ENCODE measurements at regions not wholly inside any gene's neighbourhood (a gene's known extent, or its start where the extent isn't known, plus 50 kb on each side); places are given as distances from the start of the nearest gene placed in this dataset.

DNA sequence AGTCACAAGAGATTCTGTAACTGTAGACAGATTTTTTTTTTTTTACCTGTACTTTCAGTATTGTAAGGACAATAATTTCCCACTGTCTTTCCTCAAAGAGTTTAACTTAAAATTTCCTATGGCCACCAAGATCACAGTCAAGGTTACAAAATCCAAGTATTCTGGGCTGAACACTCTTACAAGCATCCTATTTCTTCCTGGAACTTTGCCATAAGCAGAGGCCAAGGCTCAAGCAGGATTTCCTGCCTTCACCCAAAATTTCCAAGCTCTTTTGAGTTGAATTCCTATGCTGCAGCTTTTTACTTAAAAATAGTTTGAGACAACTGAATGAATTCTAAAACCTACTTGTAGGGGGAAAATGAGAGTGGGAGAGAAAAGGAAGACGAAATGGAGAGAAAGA lies 299.4 kb downstream of the ZNF516 start:
- DNase-seq (ENCODE audit: low spot score) = no peak

DNA sequence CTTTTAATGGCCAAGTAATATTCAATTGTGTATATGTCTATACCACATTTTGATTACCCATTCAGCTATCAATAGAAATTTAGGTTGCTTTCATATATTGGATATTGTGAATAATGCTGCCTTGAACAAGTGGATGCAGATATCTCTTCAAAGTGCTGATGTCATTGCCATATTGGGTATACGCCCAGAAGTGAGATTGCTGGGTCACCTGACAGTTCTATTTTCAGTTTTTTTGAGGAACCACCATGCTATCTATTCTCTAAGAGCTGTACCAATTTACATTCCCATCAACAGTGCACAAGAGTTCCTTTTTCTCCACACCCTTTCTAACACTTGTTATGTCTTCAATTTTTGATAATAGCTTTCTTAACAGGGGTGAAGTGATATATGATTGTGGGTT lies 306.9 kb downstream of the ZNF516 start:
- no peak for DNase-seq (ENCODE audit: low spot score)

GRCh38 chr18:76179257-76179656 lies 315.8 kb downstream of the ZNF516 start:
- no peak for DNase-seq (ENCODE audit: low spot score)

DNA sequence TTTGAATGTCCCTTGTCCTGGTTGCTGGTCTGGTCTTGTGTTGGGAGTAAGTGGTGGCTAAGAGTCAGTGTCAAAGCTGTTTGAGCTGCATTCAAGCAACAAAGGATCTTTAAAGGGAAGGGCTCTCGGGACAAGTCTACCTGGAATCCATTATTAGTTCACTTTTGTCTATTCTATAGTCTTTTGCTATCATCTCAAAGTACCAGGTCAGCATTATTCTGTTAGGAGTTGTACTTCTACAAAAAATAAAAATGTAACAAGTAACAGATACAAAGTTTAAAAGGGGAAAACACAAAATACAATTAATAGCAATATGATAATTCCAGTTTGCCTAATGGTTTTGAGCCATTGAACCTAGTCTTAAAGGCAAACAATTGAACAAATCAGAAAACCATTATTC lies 317.9 kb downstream of the ZNF516 start:
- DNase-seq (ENCODE audit: low spot score) = no peak

DNA sequence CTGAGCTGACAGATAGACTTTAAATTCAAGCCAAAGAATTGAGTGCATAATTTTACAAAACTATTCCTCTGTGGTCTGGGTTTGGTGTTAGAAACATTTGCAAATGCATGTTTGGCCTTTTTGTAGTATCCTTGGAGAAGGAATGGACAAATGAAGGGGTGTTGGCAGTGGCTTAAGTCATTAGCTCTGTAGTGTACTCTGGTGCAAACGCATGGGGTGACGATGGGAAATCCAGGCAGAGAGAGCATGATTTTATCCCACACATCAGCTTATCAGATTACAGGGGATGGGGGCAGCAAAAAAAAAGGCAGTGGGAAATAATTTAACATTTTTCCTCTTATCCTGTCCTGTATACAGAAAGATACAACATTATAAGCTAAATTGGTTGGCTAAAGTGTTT lies 320.6 kb downstream of the ZNF516 start:
- no peak for DNase-seq (ENCODE audit: low spot score)

DNA sequence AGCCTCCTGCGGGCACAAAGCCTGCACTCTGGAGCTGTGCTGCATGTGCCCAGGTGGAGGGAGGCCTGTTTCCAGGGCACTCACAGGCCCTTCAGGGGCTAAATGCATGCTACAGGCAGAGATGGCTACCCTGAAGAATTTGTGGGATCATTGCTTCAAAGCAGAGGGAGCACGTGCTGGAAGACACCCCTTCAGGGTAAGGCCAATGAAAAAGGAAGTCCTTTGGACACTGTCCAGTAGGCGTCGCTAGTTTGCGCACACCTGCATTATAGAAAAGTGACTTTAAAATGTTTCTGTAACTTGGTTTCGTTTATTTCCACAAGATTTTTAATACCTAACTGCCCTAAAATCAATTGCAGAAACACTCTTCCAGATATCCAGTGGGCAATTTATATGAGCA lies 325.3 kb downstream of the ZNF516 start:
- no peak for DNase-seq (ENCODE audit: low spot score)

DNA sequence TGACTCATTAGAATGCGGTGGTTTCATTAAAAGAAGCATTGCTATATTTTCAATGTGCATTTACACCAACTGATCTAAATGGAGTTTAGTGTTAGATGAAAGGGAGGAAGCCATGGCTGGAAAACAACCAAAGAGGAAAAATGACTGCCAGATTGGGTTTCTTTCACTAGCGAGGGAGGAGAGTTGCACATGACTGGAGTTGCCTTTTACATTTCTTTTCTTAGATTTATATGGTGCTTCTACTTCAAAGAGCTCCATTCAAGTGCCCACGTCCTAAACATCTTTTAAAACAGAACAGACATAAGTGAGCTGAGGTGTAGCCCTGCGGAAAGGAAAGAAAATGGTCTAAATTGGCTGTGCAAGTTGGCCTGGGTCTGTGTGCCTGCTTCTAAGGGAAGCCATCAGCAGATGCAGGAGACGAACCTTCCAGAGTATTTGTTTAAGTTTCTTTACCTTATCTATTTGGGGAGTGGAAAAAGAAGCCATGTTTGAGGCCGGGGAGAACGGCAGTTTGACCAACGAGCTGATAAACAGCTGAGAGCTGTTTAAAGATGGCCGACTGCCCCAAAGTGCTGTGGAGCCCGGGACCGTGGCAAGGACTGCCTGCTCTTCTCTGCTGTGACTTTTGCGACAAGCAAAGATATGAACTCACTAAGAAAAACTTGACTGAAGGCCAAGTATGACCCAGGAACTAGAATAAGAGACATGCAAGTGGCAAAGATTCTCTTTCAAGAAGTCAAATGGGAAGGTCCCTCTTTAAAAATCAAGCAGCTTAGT lies 327.0 kb downstream of the ZNF516 start:
- no peak for DNase-seq (ENCODE audit: low spot score)

- no peak for DNase-seq (ENCODE audit: low spot score)
These were observed 327.6 kb downstream of the ZNF516 start for GRCh38 chr18:76167410-76167809.

- DNase-seq (ENCODE audit: low spot score) = no peak
These were observed 332.2 kb downstream of the ZNF516 start for GRCh38 chr18:76162886-76163285.

DNA sequence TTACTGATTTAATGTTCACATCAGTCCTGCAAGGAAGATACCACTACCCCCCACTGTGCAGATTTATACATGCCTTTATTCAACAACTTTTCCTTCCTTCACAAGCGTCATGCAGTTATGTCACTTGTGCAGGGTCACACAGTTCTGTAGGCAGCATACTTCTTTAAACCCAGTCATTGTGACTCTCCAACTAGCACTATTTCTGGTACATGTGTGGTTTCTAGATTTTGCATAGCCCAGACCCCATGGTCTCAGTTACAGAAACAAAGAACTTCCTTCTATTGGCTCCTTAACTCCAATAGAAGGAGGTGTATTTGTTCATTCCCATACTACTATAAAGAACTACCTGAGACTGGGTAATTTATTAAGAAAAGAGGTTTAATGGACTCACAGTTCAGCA lies 333.1 kb downstream of the ZNF516 start:
- no peak for DNase-seq (ENCODE audit: low spot score)

GRCh38 chr18:76153691-76154090 lies 341.4 kb downstream of the ZNF516 start:
- no peak for DNase-seq (ENCODE audit: low spot score)

DNA sequence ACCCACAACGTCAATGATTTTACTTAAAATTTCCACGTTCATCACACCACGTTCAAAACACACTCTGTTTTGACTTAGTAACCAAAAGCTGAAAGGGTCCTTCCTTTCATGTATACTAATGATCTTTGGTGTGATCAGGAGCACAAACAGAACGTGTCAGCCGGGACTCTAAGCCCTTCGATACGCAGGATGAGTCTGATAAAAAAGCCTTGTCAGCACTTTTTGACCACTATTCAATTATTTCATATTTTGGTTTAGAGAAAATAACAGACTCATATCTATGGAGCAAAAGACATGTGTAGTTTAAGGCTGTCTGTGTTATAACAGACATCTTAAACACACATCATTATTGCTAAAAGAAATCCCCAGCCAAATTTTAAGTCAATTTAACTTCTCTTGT lies 345.3 kb downstream of the ZNF516 start:
- DNase-seq (ENCODE audit: low spot score) = no peak

- no peak for DNase-seq (ENCODE audit: low spot score)
These were observed 345.8 kb downstream of the ZNF516 start for GRCh38 chr18:76149284-76149683.

GRCh38 chr18:76145521-76146376 lies 349.3 kb downstream of the ZNF516 start:
- no peak for DNase-seq (ENCODE audit: low spot score)

DNA sequence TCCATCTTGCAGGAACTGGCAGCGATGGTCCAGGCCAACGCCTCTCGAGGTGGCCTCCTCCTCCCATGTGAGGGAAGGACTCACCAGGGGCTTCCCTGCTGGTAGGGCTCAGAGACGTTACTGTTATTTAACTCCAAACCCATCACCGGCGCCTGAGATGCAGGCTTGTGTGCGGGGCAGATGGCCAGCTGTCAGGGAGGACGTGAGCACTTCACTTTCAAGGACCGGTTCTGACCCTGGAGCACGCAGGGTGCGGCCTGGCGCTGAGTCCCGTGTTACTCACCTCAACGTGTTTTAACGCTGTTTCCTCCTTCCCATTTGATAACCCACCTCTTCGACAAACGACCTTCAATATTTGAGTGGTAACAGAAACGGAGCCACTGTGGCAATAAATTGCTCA lies 350.2 kb downstream of the ZNF516 start:
- DNase-seq (ENCODE audit: low spot score) = no peak

- no peak for DNase-seq (ENCODE audit: low spot score)
These were observed 352.4 kb downstream of the ZNF516 start for GRCh38 chr18:76142611-76143010.

GRCh38 chr18:76139844-76140243 lies 355.2 kb downstream of the ZNF516 start:
- DNase-seq (ENCODE audit: low spot score) = no peak

GRCh38 chr18:76137216-76137615 lies 357.8 kb downstream of the ZNF516 start:
- DNase-seq (ENCODE audit: low spot score) = no peak

DNA sequence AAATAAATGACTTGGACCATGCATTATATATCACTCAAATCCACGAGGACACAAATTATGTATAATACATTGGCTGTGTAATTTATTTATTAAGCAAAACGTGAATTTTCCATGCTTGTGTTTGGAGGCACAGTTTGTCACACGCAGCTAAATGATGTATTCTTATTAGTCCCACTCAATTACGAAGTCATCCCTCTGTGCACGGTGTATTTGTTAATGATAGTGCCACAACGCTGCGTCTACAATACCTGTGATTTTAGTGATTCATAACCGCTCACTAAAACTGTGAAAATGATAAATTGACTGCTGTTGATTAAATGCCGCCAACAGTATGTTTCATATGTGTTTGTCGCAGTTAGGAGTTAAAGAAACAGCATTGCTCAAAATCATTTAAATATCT lies 358.3 kb downstream of the ZNF516 start:
- no peak for DNase-seq (ENCODE audit: low spot score)

- DNase-seq (ENCODE audit: low spot score) = no peak
These were observed 360.4 kb downstream of the ZNF516 start for GRCh38 chr18:76134628-76135027.

GRCh38 chr18:76133873-76134272 lies 361.2 kb downstream of the ZNF516 start:
- no peak for DNase-seq (ENCODE audit: low spot score)

DNA sequence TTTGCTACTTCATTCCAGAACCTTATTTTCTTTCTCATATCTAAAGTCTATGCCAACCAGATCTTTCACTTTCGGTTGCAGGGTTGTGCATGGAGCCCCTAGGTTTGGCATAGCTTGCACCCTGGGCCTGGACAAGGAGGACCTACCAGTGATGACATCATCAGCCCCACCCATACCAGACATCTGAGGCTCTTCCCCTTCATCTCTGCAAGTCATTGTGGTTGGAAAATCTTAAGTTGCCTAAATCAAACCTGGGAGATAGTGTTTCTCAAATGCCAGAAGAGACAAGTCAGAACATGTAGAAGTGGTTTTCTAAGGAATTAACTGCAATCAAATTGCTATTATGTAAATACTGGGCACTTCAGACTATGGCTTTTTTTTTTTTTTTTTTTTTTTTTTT lies 363.3 kb downstream of the ZNF516 start:
- DNase-seq (ENCODE audit: low spot score) = no peak

DNA sequence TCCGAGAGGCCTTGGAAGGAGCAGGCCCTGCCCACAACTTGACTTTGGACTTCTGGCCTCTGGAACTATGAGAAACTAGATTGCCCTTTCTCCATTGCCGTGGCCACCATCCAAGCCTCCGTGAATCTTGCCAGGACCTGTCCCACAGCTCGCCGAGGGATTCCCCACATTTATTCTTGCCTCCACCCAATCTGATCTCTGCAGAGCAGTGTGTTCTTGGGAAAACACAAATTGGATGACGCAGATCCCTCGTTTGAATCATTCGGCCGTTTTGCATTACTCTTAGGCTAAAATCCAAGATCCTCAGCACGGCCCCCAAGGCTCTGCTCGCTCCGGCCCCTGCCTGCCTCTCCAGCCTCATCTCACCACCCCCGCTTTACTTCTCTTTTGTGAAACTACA lies 364.2 kb downstream of the ZNF516 start:
- no peak for DNase-seq (ENCODE audit: low spot score)

- DNase-seq (ENCODE audit: low spot score) = no peak
These were observed 368.7 kb downstream of the ZNF516 start for GRCh38 chr18:76126327-76126726.

All from hepatic stellate cell (primary cell).